GM21529 (cell line): ENCODE measurements at regions not wholly inside any gene's neighbourhood (a gene's known extent, or its start where the extent isn't known, plus 50 kb on each side); places are given as distances from the start of the nearest gene placed in this dataset.
"Not testable (repeated sequence)": the region's sequence is repeated elsewhere in the genome, so short reads cannot be mapped to it uniquely, and the experiment has no call there.

ENCODE experiments used
- ATAC-seq: cut with Tn5 transposase; IDR thresholded peaks from one replicate; pipeline ENCODE4 v1.9.1; 2021; ENCODE audit not compliant: unreplicated experiment

- ATAC-seq: not testable (repeated sequence)
These were observed 64.6 kb upstream of the ZSCAN2 start for GRCh38 chr15:84536181-84536580.

DNA sequence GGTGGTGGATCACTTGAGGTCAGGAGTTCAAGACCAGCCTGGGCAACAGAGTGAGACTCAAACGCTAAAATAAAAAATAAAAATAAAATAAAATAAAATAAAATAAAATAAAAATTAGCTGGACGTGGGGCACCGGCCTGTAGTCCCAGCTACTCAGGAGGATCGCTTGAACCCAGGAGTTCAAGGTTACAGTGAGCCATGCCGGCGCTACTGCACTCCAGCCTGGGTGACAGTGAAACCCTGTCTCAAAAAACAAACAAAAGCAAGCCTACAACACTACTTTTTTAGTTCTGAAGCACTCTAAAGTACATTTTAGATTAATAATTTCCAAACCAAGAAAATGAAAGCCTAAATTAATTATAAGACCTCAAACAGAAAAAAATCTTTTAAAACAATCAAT, 56.2 kb upstream of the ZSCAN2 start:
- not testable (repeated sequence) for ATAC-seq

DNA sequence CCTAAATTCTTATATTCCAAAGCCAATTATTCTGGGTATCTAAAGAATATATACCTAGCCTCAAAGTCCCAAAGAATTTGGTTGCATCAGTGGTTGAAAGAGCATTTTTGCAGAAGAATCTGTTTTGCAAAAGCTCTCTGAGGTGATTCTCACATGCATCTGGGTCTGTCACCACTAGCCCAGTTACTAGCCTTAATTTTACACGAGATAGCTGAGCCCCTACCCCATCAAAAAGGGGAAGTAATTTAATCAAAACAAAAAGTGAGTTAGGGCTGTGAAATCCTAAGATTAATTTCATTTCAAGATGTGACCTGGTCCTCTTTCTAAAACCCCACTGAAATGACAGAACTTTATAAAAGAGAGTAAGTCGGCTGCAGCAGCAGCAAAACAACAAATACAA, 53.7 kb upstream of the ZSCAN2 start:
- not testable (repeated sequence) for ATAC-seq

DNA sequence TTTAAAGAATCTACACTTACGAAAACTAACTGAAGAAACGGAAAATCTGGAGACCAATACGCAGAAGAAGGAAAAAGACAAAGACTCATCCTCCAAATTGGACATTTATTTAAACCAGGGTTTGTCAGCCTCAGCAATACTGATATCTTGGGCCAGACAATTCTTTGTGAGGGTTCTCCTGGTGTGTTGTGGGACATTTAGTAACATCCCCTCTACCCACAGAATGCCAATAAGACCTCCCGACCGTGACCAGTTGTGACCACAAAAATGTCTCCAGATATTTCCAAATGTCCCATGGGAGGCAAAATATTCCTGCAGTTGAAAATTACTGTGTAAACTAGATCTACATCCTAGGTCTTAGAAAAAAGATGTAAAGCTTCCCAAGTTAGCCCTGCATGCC, 50.3 kb upstream of the ZSCAN2 start:
- not testable (repeated sequence) for ATAC-seq
